COR-L47 (cell line): ENCODE measurements at regions not wholly inside any gene's neighbourhood (a gene's known extent, or its start where the extent isn't known, plus 50 kb on each side); places are given as distances from the start of the nearest gene placed in this dataset.

Experiments used
- DNase-seq: peaks from one replicate; lab custom pipeline; 2025; lab: John Stamatoyannopoulos, UW

- no peak for DNase-seq
These were observed 258.2 kb upstream of the TNRC6C start for GRCh38 chr17:77700165-77700881.

- no peak for DNase-seq
These were observed 256.5 kb upstream of the TNRC6C start for GRCh38 chr17:77701996-77702395.

- DNase-seq = no peak
These were observed 254.3 kb upstream of the TNRC6C start for GRCh38 chr17:77704048-77704815.

GRCh38 chr17:77706938-77707337 lies 251.6 kb upstream of the TNRC6C start:
- DNase-seq = no peak

GRCh38 chr17:77707546-77707945 lies 251.0 kb upstream of the TNRC6C start:
- no peak for DNase-seq

GRCh38 chr17:77708049-77708448 lies 250.5 kb upstream of the TNRC6C start:
- no peak for DNase-seq

- DNase-seq = no peak
These were observed 249.6 kb upstream of the TNRC6C start for GRCh38 chr17:77708936-77709335.

GRCh38 chr17:77709594-77709993 lies 248.9 kb upstream of the TNRC6C start:
- no peak for DNase-seq

- no peak for DNase-seq
These were observed 245.9 kb upstream of the TNRC6C start for GRCh38 chr17:77712578-77712977.

- DNase-seq = no peak
These were observed 242.1 kb upstream of the TNRC6C start for GRCh38 chr17:77716289-77716926.

GRCh38 chr17:77717941-77718668 lies 240.4 kb upstream of the TNRC6C start:
- no peak for DNase-seq

GRCh38 chr17:77718669-77718961 lies 239.9 kb upstream of the TNRC6C start:
- no peak for DNase-seq

GRCh38 chr17:77719806-77720205 lies 238.7 kb upstream of the TNRC6C start:
- DNase-seq = no peak

- no peak for DNase-seq
These were observed 237.3 kb upstream of the TNRC6C start for GRCh38 chr17:77720946-77721845.

- DNase-seq = no peak
These were observed 236.7 kb upstream of the TNRC6C start for GRCh38 chr17:77721846-77722160.

- no peak for DNase-seq
These were observed 236.1 kb upstream of the TNRC6C start for GRCh38 chr17:77722366-77722765.

GRCh38 chr17:77723071-77723908 lies 235.2 kb upstream of the TNRC6C start:
- no peak for DNase-seq

- no peak for DNase-seq
These were observed 234.3 kb upstream of the TNRC6C start for GRCh38 chr17:77723909-77724875.

- peak; percentile 24 for DNase-seq
These were observed 233.5 kb upstream of the TNRC6C start for GRCh38 chr17:77724876-77725615.
